WTC11 (cell line): ENCODE measurements at regions not wholly inside any gene's neighbourhood (a gene's known extent, or its start where the extent isn't known, plus 50 kb on each side); places are given as distances from the start of the nearest gene placed in this dataset.

Source experiments
- CREB1 ChIP-seq: sonication (generic); formaldehyde crosslinking; IDR thresholded peaks from 2 replicates; pipeline ENCODE4 v1.8.0; 2023; ENCODE audit warnings: mild to moderate bottlenecking, missing genetic modification reagents
- TEAD1 ChIP-seq: sonication (generic); formaldehyde crosslinking; IDR thresholded peaks from 2 replicates; pipeline ENCODE4 v1.8.0; 2022; ENCODE audit warnings: mild to moderate bottlenecking, missing genetic modification reagents
- TF ChIP-seq, protein P1 (sequence below): fragments of 200-600 bp; IDR thresholded peaks from 2 replicates; pipeline ENCODE4 v1.8.0; 2022; ENCODE audit warnings: antibody characterized with exemption

DNA sequence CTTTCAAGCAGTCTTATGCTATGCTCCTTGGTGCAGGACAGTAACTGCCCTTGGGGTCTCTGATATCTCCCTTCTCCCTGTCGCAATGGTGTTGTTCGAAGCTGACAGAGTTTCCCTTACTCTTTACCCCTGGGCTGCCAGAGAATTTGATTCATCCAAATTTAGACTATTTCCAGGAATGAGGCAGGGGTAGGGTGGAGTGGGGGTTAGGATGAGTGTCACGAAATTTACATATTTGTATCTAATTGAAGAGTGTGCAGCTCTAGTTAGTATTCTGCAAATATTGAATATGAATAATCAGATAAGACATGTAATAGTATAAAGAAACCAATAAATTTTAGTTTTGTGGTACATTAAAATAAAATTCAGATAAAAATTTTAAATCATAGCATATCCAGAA is 140.0 kb upstream of the LMO4 start:
- TF ChIP-seq, protein P1, sequence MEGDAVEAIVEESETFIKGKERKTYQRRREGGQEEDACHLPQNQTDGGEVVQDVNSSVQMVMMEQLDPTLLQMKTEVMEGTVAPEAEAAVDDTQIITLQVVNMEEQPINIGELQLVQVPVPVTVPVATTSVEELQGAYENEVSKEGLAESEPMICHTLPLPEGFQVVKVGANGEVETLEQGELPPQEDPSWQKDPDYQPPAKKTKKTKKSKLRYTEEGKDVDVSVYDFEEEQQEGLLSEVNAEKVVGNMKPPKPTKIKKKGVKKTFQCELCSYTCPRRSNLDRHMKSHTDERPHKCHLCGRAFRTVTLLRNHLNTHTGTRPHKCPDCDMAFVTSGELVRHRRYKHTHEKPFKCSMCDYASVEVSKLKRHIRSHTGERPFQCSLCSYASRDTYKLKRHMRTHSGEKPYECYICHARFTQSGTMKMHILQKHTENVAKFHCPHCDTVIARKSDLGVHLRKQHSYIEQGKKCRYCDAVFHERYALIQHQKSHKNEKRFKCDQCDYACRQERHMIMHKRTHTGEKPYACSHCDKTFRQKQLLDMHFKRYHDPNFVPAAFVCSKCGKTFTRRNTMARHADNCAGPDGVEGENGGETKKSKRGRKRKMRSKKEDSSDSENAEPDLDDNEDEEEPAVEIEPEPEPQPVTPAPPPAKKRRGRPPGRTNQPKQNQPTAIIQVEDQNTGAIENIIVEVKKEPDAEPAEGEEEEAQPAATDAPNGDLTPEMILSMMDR, result no peak
- no peak for TF ChIP-seq CREB1 (CRISPR knock-in tag)
- TF ChIP-seq TEAD1 (CRISPR knock-in tag), result no peak
